Kidney (tissue), 13 donors: ENCODE measurements at regions not wholly inside any gene's neighbourhood (a gene's known extent, or its start where the extent isn't known, plus 50 kb on each side); places are given as distances from the start of the nearest gene placed in this dataset.
"Not testable (repeated sequence)": the region's sequence is repeated elsewhere in the genome, so short reads cannot be mapped to it uniquely, and the experiment has no call there.

Experiments used
- DNase-seq, 5 donors: peaks; one replicate each; pipeline ENCODE4 v3.0.0-alpha.2; 2013 to 2020
- FAIRE-seq: peaks from 2 replicates; lab custom pipeline; 2012; peaks lifted over from hg19 to GRCh38; lab: Jason Lieb, UNC
- H3K27ac ChIP-seq, 2 donors: one replicate each; pipeline ENCODE4 v1.7.0; 2013; ENCODE audit warnings: low read depth in 2 of 2, low read length in 2 of 2, inconsistent platforms in 1 of 2
- H3K27me3 ChIP-seq: one replicate; pipeline ENCODE4 v1.7.1; 2013; ENCODE audit warnings: low read length, inconsistent platforms; ENCODE audit not compliant: control insufficient read depth, insufficient read depth
- H3K36me3 ChIP-seq, 3 donors: one replicate each; pipeline versions ENCODE4 v1.7.0 to v1.7.1; 2013; ENCODE audit warnings: low read length in 3 of 3, control low read depth in 1 of 3, inconsistent platforms in 1 of 3; ENCODE audit not compliant: insufficient read depth in 3 of 3, control insufficient read depth in 2 of 3
- H3K4me1 ChIP-seq, 3 donors: one replicate each; pipeline versions ENCODE4 v1.7.0 to v1.7.1; 2013; ENCODE audit warnings: low read length in 3 of 3, inconsistent platforms in 1 of 3, low read depth in 1 of 3; ENCODE audit not compliant: control insufficient read depth in 2 of 3, insufficient read depth in 2 of 3
- H3K4me3 ChIP-seq, 3 donors: one replicate each; pipeline versions ENCODE4 v1.7.0 to v1.8.1; 2013; ENCODE audit warnings: low read length in 3 of 3, control low read depth in 1 of 3, inconsistent platforms in 1 of 3
- H3K9ac ChIP-seq, 3 donors: one replicate each; pipeline versions ENCODE4 v1.7.0 to v1.7.1; 2013; ENCODE audit warnings: low read length in 3 of 3, control low read depth in 1 of 3, inconsistent platforms in 1 of 3
- H3K9me3 ChIP-seq, 3 donors: one replicate each; pipeline versions ENCODE4 v1.7.0 to v1.7.1; 2013; ENCODE audit warnings: low read length in 3 of 3, control low read depth in 1 of 3, inconsistent platforms in 1 of 3; ENCODE audit not compliant: control insufficient read depth in 2 of 3, insufficient read depth in 1 of 3
- CTCF ChIP-seq: IDR thresholded peaks from 3 replicates; pipeline ENCODE4 v1.5.1; 2012; ENCODE audit warnings: mild to moderate bottlenecking, moderate library complexity, borderline replicate concordance; ENCODE audit not compliant: insufficient read depth; ENCODE audit errors: extremely low read depth
- intact Hi-C: fragments of 100-400 bp; cut with DNase I; formaldehyde crosslinking; loops from one replicate; pipeline ENCODE4 v1.11.1; 2022
- donor health status: control.
- donor health status: control.
- donor health status: control.
- donor health status: control.
- donor health status: control.
- donor health status: DM: yes; HTN: yes; CAD: no.
- donor health status: Normal renal cell carcinoma (clear cell type).

- intact Hi-C loops: no loop called here
- FAIRE-seq: no peak
- TF ChIP-seq CTCF: no peak
- no peak overlapping the region for H3K9ac ChIP-seq
- H3K27ac ChIP-seq: no peak overlapping the region
- H3K27me3 ChIP-seq: no peaks in the 10 kb centered on the region
- no peak overlapping the region for H3K4me3 ChIP-seq
- no peaks in the 10 kb centered on the region for H3K36me3 ChIP-seq
- no peak for DNase-seq
- peaks cover 0 to 10% (median 2%) of the 10 kb centered on the region in 3 donors for H3K9me3 ChIP-seq
- no peaks in the 10 kb centered on the region for H3K4me1 ChIP-seq
Observed at GRCh38 chr9:34862836-34863235, 95.2 kb upstream of the PHF24 start.

GRCh38 chr9:34862043-34862442 lies 96.0 kb upstream of the PHF24 start:
- no peak overlapping the region for H3K27ac ChIP-seq
- no peak for TF ChIP-seq CTCF
- FAIRE-seq (no peak), DNase-seq (no peak)
- H3K4me3 ChIP-seq: no peak overlapping the region
- H3K36me3 ChIP-seq: no peaks in the 10 kb centered on the region
- intact Hi-C loops: no loop called here
- no peaks in the 10 kb centered on the region for H3K27me3 ChIP-seq
- no peak overlapping the region for H3K9ac ChIP-seq
- no peaks in the 10 kb centered on the region for H3K4me1 ChIP-seq
- H3K9me3 ChIP-seq: peaks cover 0 to 10% (median 2%) of the 10 kb centered on the region in 3 donors

DNA sequence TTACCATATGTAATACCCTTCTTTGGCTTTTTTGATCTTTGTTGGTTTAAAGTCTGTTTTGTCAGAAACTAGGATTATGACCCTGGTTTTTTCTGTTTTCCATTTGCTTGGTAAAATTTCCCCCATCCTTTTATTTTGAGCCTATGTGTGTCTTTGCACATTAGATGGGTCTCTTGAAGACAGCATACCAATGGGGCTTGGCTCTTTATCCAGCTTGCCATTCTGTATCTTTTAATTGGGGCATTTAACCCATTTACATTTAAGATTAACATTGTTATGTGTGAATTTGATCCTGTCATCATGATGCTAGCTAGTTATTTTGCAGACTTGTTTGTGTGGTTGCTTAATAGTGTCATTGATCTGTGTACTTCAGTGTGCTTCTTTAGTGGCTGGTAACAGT lies 103.1 kb upstream of the PHF24 start:
- intact Hi-C loops, H3K36me3 ChIP-seq, DNase-seq, H3K27ac ChIP-seq, H3K27me3 ChIP-seq, H3K9ac ChIP-seq, H3K4me1 ChIP-seq, H3K9me3 ChIP-seq, FAIRE-seq, H3K4me3 ChIP-seq: not testable (repeated sequence)

- Histone ChIP-seq H3K4me3 (no peak overlapping the region), H3K4me1 (no peaks in the 10 kb centered on the region), H3K27ac (no peak overlapping the region), H3K27me3 (no peaks in the 10 kb centered on the region), H3K9me3 (no peaks in the 10 kb centered on the region), H3K36me3 (no peaks in the 10 kb centered on the region), H3K9ac (no peak overlapping the region)
- intact Hi-C loops: no loop called here
- DNase-seq: no peak
- TF ChIP-seq CTCF: no peak
- FAIRE-seq: no peak
Observed at GRCh38 chr9:34830068-34830467, 120.1 kb upstream of the CCL21 start.
